Upper lobe of left lung (tissue), 6 donors: ENCODE measurements at regions not wholly inside any gene's neighbourhood (a gene's known extent, or its start where the extent isn't known, plus 50 kb on each side); places are given as distances from the start of the nearest gene placed in this dataset.

Source experiments
- ATAC-seq, 2 donors: fragments of 200-7000 bp; cut with Tn5 transposase; one replicate each; pipeline ENCODE4 v1.9.1; 2022; ENCODE audit warnings: mild to moderate bottlenecking in 2 of 2, moderate library complexity in 2 of 2; ENCODE audit not compliant: low FRiP score in 2 of 2
- DNase-seq, 2 donors: peaks; one replicate each; pipeline ENCODE4 v3.0.0-alpha.2; 2019 to 2020
- H3K27ac ChIP-seq, 4 donors: fragments of 200-600 bp; sonication (generic); one replicate each; pipeline ENCODE4 v1.5.1; 2016 to 2019
- H3K27me3 ChIP-seq, 4 donors: fragments of 200-600 bp; sonication (generic); one replicate each; pipeline ENCODE4 v1.5.1; 2017 to 2019
- H3K36me3 ChIP-seq, 4 donors: fragments of 200-600 bp; sonication (generic); one replicate each; pipeline ENCODE4 v1.5.1; 2016 to 2019
- H3K4me1 ChIP-seq, 4 donors: fragments of 200-600 bp; sonication (generic); one replicate each; pipeline ENCODE4 v1.5.1; 2018 to 2019
- H3K4me3 ChIP-seq, 4 donors: fragments of 200-600 bp; sonication (generic); one replicate each; pipeline ENCODE4 v1.5.1; 2017 to 2019; ENCODE audit warnings: mild to moderate bottlenecking in 2 of 4, moderate library complexity in 1 of 4
- H3K9me3 ChIP-seq, 4 donors: fragments of 200-600 bp; sonication (generic); one replicate each; pipeline ENCODE4 v1.5.1; 2018 to 2019
- CTCF ChIP-seq, 6 experiments: fragments of 450-650 bp in 4 of 6; fragments of 200-600 bp in 2 of 6; sonication (generic) in 2 of 6; IDR thresholded peaks; one replicate each; pipeline ENCODE4 v1.5.1; 2016 to 2019; ENCODE audit warnings: antibody characterized with exemption in 6 of 6
- EP300 ChIP-seq, 4 donors: sonication (generic); formaldehyde crosslinking; IDR thresholded peaks; one replicate each; pipeline ENCODE4 v1.5.1; 2017; ENCODE audit warnings: antibody characterized with exemption in 4 of 4, control low read depth in 2 of 4
- POLR2A ChIP-seq, 4 donors: fragments of 450-650 bp; IDR thresholded peaks; one replicate each; pipeline ENCODE4 v1.5.1; 2016 to 2017; ENCODE audit warnings: antibody characterized with exemption in 4 of 4, mild to moderate bottlenecking in 2 of 4
- POLR2AphosphoS5 ChIP-seq, 2 donors: sonication (generic); formaldehyde crosslinking; IDR thresholded peaks; one replicate each; pipeline ENCODE4 v1.5.1; 2017; ENCODE audit warnings: antibody characterized with exemption in 2 of 2
- WGBS, 2 donors: methylation state at CpG; one replicate each; pipeline ENCODE4 v1.1.5; 2017 to 2018; 5-methylcytosine and 5-hydroxymethylcytosine counted together
- donor health status: DM: no; HTN: no; CAD: no; lungs with moderate emphysema.
- donor health status: DM: no; HTN: yes; CAD: no; lungs with severe emphysema.

- ATAC-seq: no peak
- no peaks in the 10 kb centered on the region for H3K9me3 ChIP-seq
Measured at GRCh38 chr12:19689801-19690472, 250.6 kb downstream of the AEBP2 start.

GRCh38 chr12:19692091-19692490 is 252.8 kb downstream of the AEBP2 start:
- no peak overlapping the region for H3K27ac ChIP-seq
- ATAC-seq: no peak
- 70 to 92% methylated on average over 4 of the region's 4 CpGs for WGBS, 2 donors

More at GRCh38 chr12:19689801-19690472, 250.6 kb downstream of the AEBP2 start:
- H3K4me1 ChIP-seq: no peaks in the 10 kb centered on the region
- no peak overlapping the region for H3K27ac ChIP-seq
- H3K4me3 ChIP-seq: no peak overlapping the region
- H3K27me3 ChIP-seq: no peaks in the 10 kb centered on the region
- H3K36me3 ChIP-seq: no peaks in the 10 kb centered on the region
- no peak for TF ChIP-seq POLR2AphosphoS5 (IDR thresholded peaks at IDR 0.05)
- TF ChIP-seq EP300 (IDR thresholded peaks at IDR 0.05): no peak
- no peak for TF ChIP-seq CTCF (IDR thresholded peaks at IDR 0.05)
- no peak for TF ChIP-seq POLR2A (IDR thresholded peaks at IDR 0.05)
- 78 to 79% methylated on average over 9 of the region's 9 CpGs for WGBS, 2 donors
- peak in 1 of 2 donors; percentile 25 for DNase-seq

GRCh38 chr12:19692566-19692965 is 253.3 kb downstream of the AEBP2 start:
- H3K4me3 ChIP-seq: no peak overlapping the region
- H3K4me1 ChIP-seq: no peaks in the 10 kb centered on the region
- DNase-seq (no peak), ATAC-seq (no peak)
- no peak overlapping the region for H3K27ac ChIP-seq
- no peaks in the 10 kb centered on the region for H3K36me3 ChIP-seq
- TF ChIP-seq POLR2AphosphoS5 (IDR thresholded peaks at IDR 0.05) (no peak), POLR2A (IDR thresholded peaks at IDR 0.05) (no peak), EP300 (IDR thresholded peaks at IDR 0.05) (no peak), CTCF (IDR thresholded peaks at IDR 0.05) (no peak)
- no peaks in the 10 kb centered on the region for H3K27me3 ChIP-seq
- 91 to 93% methylated on average over 1 of the region's 1 CpG for WGBS, 2 donors
- H3K9me3 ChIP-seq: no peaks in the 10 kb centered on the region

More at GRCh38 chr12:19692091-19692490, 252.8 kb downstream of the AEBP2 start:
- Histone ChIP-seq H3K4me1 (no peaks in the 10 kb centered on the region), H3K4me3 (no peak overlapping the region), H3K36me3 (no peaks in the 10 kb centered on the region), H3K27me3 (no peaks in the 10 kb centered on the region), H3K9me3 (no peaks in the 10 kb centered on the region)
- no peak for DNase-seq
- TF ChIP-seq POLR2AphosphoS5 (IDR thresholded peaks at IDR 0.05): no peak
- no peak for TF ChIP-seq POLR2A (IDR thresholded peaks at IDR 0.05)
- no peak for TF ChIP-seq CTCF (IDR thresholded peaks at IDR 0.05)

- H3K9me3 ChIP-seq: no peaks in the 10 kb centered on the region
- no peaks in the 10 kb centered on the region for H3K27me3 ChIP-seq
- DNase-seq (no peak), ATAC-seq (no peak)
- H3K27ac ChIP-seq: no peak overlapping the region
- H3K4me3 ChIP-seq: no peak overlapping the region
- H3K36me3 ChIP-seq: no peaks in the 10 kb centered on the region
- 45 to 50% methylated on average over 3 of the region's 3 CpGs for WGBS, 2 donors
- no peaks in the 10 kb centered on the region for H3K4me1 ChIP-seq
- TF ChIP-seq CTCF (IDR thresholded peaks at IDR 0.05): no peak
Measured at GRCh38 chr12:19694627-19695026, 255.3 kb downstream of the AEBP2 start.
